HG02970 (cell line): ENCODE measurements at regions not wholly inside any gene's neighbourhood (a gene's known extent, or its start where the extent isn't known, plus 50 kb on each side); places are given as distances from the start of the nearest gene placed in this dataset.

Source experiments
- ATAC-seq: cut with Tn5 transposase; IDR thresholded peaks from one replicate; pipeline ENCODE4 v1.9.1; 2021; ENCODE audit warnings: mild to moderate bottlenecking, moderate library complexity, moderate number of reproducible peaks; ENCODE audit not compliant: unreplicated experiment, low FRiP score

GRCh38 chr5:133698259-133698554 is 85.9 kb upstream of the FSTL4 start:
- ATAC-seq, result no peak

- no peak for ATAC-seq
Observed at GRCh38 chr5:133697536-133698258, 85.4 kb upstream of the FSTL4 start.

GRCh38 chr5:133696782-133697507 is 84.6 kb upstream of the FSTL4 start:
- ATAC-seq, result no peak

GRCh38 chr5:133696006-133696584 is 83.8 kb upstream of the FSTL4 start:
- no peak for ATAC-seq

- no peak for ATAC-seq
Observed at GRCh38 chr5:133694181-133694831, 82.0 kb upstream of the FSTL4 start.

DNA sequence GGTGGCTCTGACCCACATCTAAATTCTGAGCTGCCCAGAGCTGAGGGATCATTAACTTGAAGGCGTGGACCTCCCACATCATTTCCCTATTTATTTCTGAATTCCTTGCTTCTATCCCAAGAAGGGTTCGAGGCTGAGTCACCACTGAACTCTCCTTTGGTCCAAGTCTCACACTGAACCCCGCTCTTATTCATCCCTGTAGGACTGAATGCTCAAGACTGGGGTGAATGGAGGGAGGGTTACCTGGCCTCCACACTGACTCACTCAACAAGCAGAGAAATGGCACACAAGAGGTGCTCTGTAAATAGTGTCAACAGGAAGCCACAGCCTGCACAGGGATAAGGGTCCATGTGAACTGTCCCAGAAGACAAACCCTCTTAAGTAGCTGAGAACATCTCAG is 79.1 kb upstream of the FSTL4 start:
- ATAC-seq, result no peak

DNA sequence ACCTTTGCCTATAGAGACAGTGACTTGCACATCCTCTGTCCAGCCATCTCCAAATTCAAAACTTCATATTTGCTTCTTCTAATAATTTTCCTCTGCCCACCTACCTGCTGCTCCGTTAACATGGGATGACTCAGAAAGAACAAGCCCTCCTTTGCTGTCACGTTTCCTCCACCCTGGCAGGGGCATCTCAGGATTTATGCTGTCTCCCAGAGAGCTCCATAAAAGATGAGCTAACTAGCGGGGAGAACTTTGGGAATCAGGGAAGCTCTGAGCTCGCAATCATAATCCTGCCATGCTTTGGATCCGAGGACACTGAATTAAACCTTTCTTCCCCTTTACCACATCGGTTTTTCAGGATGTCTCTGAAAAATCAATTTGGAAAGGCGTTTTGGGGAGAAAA is 78.4 kb upstream of the FSTL4 start:
- no peak for ATAC-seq

DNA sequence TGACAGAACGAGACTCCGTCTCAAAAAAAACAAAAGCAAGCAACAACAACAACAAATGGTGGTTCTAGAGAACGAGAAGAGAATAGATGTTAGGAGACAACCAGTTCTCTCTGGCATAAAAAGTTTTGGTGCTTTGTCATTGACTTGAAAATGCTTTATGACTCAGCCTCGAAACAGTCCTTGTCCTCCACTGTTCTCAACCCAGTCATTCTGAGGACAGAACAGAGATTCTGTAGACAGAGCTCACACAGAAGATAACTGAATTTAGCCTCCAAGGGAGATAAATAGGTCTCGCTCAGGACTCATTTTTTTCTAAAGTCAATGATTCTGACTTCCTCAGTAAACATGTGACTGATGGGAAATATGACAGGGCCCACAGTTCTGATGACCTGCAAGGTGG is 76.0 kb upstream of the FSTL4 start:
- ATAC-seq, result no peak

DNA sequence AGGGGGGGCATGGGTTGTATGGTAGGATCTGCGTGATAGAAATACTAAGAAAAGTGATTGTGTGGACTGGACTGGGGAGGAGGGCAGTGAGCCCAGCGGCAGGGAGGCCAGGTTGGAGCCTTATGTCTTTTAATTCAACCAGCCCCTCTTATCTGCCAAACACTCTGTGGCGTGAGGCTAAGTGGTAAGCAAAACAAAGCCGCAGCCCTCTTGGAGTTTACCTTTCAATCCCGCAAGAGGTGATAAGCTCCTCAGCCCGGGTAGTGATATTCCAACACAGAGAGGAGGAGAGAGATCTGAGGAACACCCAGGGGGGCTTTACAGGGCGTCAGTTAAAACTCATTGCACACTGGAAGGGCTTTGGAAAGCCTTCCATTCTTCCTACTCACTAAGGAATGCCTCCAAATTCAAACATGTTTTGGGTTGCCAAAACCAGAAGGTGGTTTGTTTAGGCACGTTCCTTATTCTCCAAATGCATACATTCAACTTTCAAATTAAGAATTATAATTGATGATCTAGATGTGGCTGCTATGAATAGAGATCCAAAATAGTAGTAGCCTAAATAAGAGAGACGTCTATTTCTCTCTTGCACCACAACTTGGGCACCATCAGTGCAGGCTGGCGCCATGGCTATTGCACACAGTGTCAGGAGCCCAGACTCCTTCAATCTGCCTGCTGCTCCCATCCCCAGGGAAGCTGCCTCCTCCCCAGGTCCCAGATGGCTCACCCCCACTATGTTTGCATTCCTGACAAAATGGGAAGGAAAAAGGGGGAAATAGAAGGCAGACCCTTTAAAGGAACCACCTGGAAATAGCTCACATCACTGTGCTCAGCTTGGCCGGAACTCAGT is 75.1 kb upstream of the FSTL4 start:
- no peak for ATAC-seq

DNA sequence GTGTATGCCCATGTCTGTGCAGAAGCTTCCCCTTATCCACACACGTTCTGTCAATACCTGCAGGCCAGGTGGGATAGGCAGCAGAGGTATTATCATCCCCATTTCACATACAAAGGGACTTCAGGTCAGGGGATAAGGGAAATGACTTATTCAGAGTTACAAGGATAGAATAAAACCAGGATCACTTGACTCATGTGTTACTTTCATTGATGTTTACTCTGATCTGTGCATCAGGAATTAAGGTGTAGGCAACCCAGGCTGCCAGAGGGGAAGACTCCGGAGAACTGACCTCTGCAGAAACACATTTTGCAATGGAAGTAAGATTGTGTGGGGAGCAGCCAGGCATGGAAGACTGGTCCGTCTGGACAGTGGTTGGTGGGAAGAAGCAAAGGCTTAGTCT is 74.2 kb upstream of the FSTL4 start:
- ATAC-seq, result no peak

- ATAC-seq, result no peak
Observed at GRCh38 chr5:133685402-133686018, 73.2 kb upstream of the FSTL4 start.

GRCh38 chr5:133683646-133684596 is 71.6 kb upstream of the FSTL4 start:
- no peak for ATAC-seq

- no peak for ATAC-seq
Observed at GRCh38 chr5:133682451-133682850, 70.1 kb upstream of the FSTL4 start.

- ATAC-seq, result no peak
Observed at GRCh38 chr5:133681896-133682295, 69.6 kb upstream of the FSTL4 start.

DNA sequence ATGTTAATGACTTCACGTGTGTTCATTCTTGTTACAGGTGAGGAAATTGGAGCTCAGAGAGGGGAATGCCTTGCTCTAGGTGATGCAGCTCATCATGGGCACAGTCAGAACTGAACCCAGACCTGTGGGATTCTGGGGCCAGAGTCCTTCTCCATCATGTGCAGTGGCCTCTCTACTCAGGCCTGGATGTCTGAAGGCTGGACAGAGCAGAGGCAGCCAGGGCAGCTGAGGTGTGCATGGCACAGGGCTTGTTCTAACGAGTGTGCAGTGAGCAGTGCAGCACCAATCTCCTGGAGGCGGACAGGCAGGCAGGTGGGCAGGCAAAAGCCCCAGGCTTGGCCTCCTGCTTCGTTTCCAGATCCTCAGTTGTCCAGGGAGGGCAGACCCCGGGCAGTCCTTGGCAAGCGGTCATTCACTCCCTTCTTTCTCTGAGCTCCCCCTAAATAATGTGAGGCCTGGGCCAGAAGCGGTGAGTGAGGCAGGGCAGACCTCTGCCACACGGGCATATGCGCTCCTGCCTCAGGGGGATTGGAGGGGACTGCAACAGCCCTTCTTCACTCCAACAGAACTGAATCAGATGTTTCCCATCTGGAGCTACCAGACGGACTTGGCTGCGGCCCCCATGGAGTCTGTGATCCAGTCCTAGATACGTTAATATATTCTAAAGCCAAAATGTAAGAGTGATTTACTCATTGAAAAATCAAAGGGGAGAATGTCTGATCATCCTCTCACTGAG is 68.7 kb upstream of the FSTL4 start:
- no peak for ATAC-seq

GRCh38 chr5:133679534-133679933 is 67.2 kb upstream of the FSTL4 start:
- no peak for ATAC-seq

GRCh38 chr5:133675376-133676154 is 63.2 kb upstream of the FSTL4 start:
- no peak for ATAC-seq

DNA sequence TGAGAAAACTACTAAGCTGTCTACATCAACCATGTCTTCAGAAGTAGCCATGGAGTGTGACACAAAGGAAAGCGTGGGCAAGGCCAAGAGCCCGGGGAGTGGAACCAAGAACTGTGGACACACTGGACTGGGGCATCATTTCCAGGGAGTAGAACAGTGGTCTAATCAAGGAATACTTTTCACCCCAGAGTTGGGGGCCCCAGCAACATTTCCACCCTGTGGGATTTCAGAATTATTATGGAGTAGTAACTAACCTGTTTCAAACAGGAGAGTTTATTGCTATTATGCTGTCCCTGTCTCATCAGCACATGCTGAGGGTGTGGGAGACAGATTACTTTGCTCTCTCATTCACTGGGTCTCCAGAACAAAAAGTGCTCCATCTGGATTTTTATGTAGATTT is 58.0 kb upstream of the FSTL4 start:
- ATAC-seq, result no peak
